ENCODE measurements at regions not wholly inside any gene's neighbourhood (a gene's known extent, or its start where the extent isn't known, plus 50 kb on each side); places are given as distances from the start of the nearest gene placed in this dataset.

GRCh38 chr16:73298562-73298961, 250.6 kb upstream of the ZFHX3 start:
- POLR2A ChIA-PET = interaction anchor here (0.7 to 0.9 kb wide), 2 partner anchors 10 to 33 kb away, joined by 3 read pairs; no protein-coding TSS in a partner anchor
- no peaks in the 10 kb centered on the region for H3K79me2 ChIP-seq (ENCODE audit: insufficient read depth, low read depth, low read length)
- H3K9me2 ChIP-seq (ENCODE audit: insufficient read depth, low read length) = no peaks in the 10 kb centered on the region
- intact Hi-C loops (cut with micrococcal nuclease; ENCODE audit: unreplicated experiment) = no loop called here
- DNase-seq (ENCODE audit: low spot score) = no peak
- H3K4me1 ChIP-seq (ENCODE audit: insufficient read depth, low read length, poor library complexity, severe bottlenecking) = no peaks in the 10 kb centered on the region
- TF ChIP-seq EZH2phosphoT487 (IDR thresholded peaks at IDR 0.05; ENCODE audit: borderline replicate concordance, low read depth, low read length) (no peak), CTCF (conservative IDR thresholded peaks at IDR 0.05; ENCODE audit: low read length) (no peak)
- no peaks in the 10 kb centered on the region for H3K36me3 ChIP-seq (ENCODE audit: insufficient read depth, low read length)
- CTCF ChIA-PET (ENCODE audit: unreplicated experiment) = no interaction called here
- no peak overlapping the region for H3K4me3 ChIP-seq (ENCODE audit: low read depth, low read length, poor library complexity, severe bottlenecking)
- no TSS peak for BruUV-seq (replicated peaks)
- H3K27ac ChIP-seq (ENCODE audit: low read depth, low read length, poor library complexity, severe bottlenecking) = no peak overlapping the region
- H4K20me1 ChIP-seq (ENCODE audit: insufficient read depth, low read length) = no peaks in the 10 kb centered on the region; the same call in 1 of the 2 replicates
- H3K9me3 ChIP-seq (ENCODE audit: low read length) = no peaks in the 10 kb centered on the region
- H3K4me2 ChIP-seq (ENCODE audit: low read length) = no peak overlapping the region
- no peak overlapping the region for H2AFZ ChIP-seq (ENCODE audit: low read length)

- TF ChIP-seq CTCF (conservative IDR thresholded peaks at IDR 0.05; ENCODE audit: low read length) (no peak), EZH2phosphoT487 (IDR thresholded peaks at IDR 0.05; ENCODE audit: borderline replicate concordance, low read depth, low read length) (no peak)
- POLR2A ChIA-PET = no interaction called here
- no peak for DNase-seq (ENCODE audit: low spot score)
Measured at GRCh38 chr16:73290258-73290657, 242.3 kb upstream of the ZFHX3 start.

GRCh38 chr16:73289232-73289631, 241.3 kb upstream of the ZFHX3 start:
- DNase-seq (ENCODE audit: low spot score) = no peak
- no peak overlapping the region for H2AFZ ChIP-seq (ENCODE audit: low read length)
- H3K4me2 ChIP-seq (ENCODE audit: low read length) = no peak overlapping the region
- H3K4me3 ChIP-seq (ENCODE audit: low read depth, low read length, poor library complexity, severe bottlenecking) = no peak overlapping the region
- H4K20me1 ChIP-seq (ENCODE audit: insufficient read depth, low read length) = no peaks in the 10 kb centered on the region
- CTCF ChIA-PET (ENCODE audit: unreplicated experiment) = no interaction called here
- intact Hi-C loops (cut with micrococcal nuclease; ENCODE audit: unreplicated experiment) = no loop called here
- POLR2A ChIA-PET = no interaction called here
- H3K36me3 ChIP-seq (ENCODE audit: insufficient read depth, low read length) = no peaks in the 10 kb centered on the region
- H3K79me2 ChIP-seq (ENCODE audit: insufficient read depth, low read depth, low read length) = no peaks in the 10 kb centered on the region
- TF ChIP-seq EZH2phosphoT487 (IDR thresholded peaks at IDR 0.05; ENCODE audit: borderline replicate concordance, low read depth, low read length) (no peak), CTCF (conservative IDR thresholded peaks at IDR 0.05; ENCODE audit: low read length) (no peak)
- BruUV-seq (replicated peaks) = no TSS peak
- no peaks in the 10 kb centered on the region for H3K4me1 ChIP-seq (ENCODE audit: insufficient read depth, low read length, poor library complexity, severe bottlenecking)
- H3K9me3 ChIP-seq (ENCODE audit: low read length) = no peaks in the 10 kb centered on the region
- H3K9me2 ChIP-seq (ENCODE audit: insufficient read depth, low read length) = no peaks in the 10 kb centered on the region
- no peak overlapping the region for H3K27ac ChIP-seq (ENCODE audit: low read depth, low read length, poor library complexity, severe bottlenecking)

More at GRCh38 chr16:73290258-73290657, 242.3 kb upstream of the ZFHX3 start:
- Histone ChIP-seq H3K9me2 (ENCODE audit: insufficient read depth, low read length) (no peaks in the 10 kb centered on the region), H3K79me2 (ENCODE audit: insufficient read depth, low read depth, low read length) (no peaks in the 10 kb centered on the region), H3K4me2 (ENCODE audit: low read length) (no peak overlapping the region), H3K4me3 (ENCODE audit: low read depth, low read length, poor library complexity, severe bottlenecking) (no peak overlapping the region), H3K4me1 (ENCODE audit: insufficient read depth, low read length, poor library complexity, severe bottlenecking) (no peaks in the 10 kb centered on the region), H3K9me3 (ENCODE audit: low read length) (no peaks in the 10 kb centered on the region), H4K20me1 (ENCODE audit: insufficient read depth, low read length) (no peaks in the 10 kb centered on the region), H2AFZ (ENCODE audit: low read length) (no peak overlapping the region), H3K36me3 (ENCODE audit: insufficient read depth, low read length) (no peaks in the 10 kb centered on the region), H3K27ac (ENCODE audit: low read depth, low read length, poor library complexity, severe bottlenecking) (no peak overlapping the region)
- intact Hi-C loops (cut with micrococcal nuclease; ENCODE audit: unreplicated experiment) = no loop called here
- BruUV-seq (replicated peaks) = no TSS peak
- CTCF ChIA-PET (ENCODE audit: unreplicated experiment) = no interaction called here

All from OCI-LY7 (cell line).